Mucosa of stomach (tissue), 1 donor: ENCODE measurements at regions not wholly inside any gene's neighbourhood (a gene's known extent, or its start where the extent isn't known, plus 50 kb on each side); places are given as distances from the start of the nearest gene placed in this dataset.

Experiments used
- H3K27me3 ChIP-seq: one replicate; pipeline ENCODE4 v1.7.0; 2013; ENCODE audit warnings: mild to moderate bottlenecking, low read length; ENCODE audit not compliant: control insufficient read depth, insufficient read depth
- H3K36me3 ChIP-seq: one replicate; pipeline ENCODE4 v1.7.0; 2013; ENCODE audit warnings: low read length; ENCODE audit not compliant: control insufficient read depth, insufficient read depth
- H3K4me1 ChIP-seq: one replicate; pipeline ENCODE4 v1.7.0; 2013; ENCODE audit warnings: mild to moderate bottlenecking, low read length; ENCODE audit not compliant: control insufficient read depth, insufficient read depth
- H3K4me3 ChIP-seq: one replicate; pipeline ENCODE4 v1.7.0; 2013; ENCODE audit warnings: low read length
- H3K9ac ChIP-seq: one replicate; pipeline ENCODE4 v1.7.0; 2013; ENCODE audit warnings: mild to moderate bottlenecking, low read length, moderate library complexity
- H3K9me3 ChIP-seq: one replicate; pipeline ENCODE4 v1.7.0; 2013; ENCODE audit warnings: mild to moderate bottlenecking, low read length, moderate library complexity; ENCODE audit not compliant: control insufficient read depth
- donor health status: Pancreatic carcinoma.

DNA sequence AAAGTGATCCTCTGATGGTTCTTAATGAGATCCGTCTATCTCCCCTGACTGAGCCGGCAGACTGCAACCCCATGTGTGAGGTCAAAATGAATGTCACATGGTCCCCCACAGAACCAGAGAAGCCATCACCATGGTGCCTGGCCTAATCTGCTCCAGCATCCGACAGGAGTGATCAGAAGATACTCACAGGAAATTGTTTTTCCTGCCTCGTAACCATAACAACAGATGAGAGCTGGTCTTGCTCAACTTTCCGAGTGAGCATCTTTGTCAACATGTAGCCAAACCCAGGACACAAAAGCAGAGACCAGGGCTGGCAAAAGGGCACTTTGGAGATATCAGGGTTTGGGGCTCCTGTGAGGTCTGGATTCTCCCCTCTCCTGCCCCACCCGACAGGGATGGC is 72.1 kb upstream of the C14orf180 start:
- Histone ChIP-seq H3K4me3 (no peak overlapping the region), H3K27me3 (no peaks in the 10 kb centered on the region), H3K9ac (no peak overlapping the region), H3K4me1 (no peaks in the 10 kb centered on the region), H3K9me3 (no peaks in the 10 kb centered on the region), H3K36me3 (no peaks in the 10 kb centered on the region)

DNA sequence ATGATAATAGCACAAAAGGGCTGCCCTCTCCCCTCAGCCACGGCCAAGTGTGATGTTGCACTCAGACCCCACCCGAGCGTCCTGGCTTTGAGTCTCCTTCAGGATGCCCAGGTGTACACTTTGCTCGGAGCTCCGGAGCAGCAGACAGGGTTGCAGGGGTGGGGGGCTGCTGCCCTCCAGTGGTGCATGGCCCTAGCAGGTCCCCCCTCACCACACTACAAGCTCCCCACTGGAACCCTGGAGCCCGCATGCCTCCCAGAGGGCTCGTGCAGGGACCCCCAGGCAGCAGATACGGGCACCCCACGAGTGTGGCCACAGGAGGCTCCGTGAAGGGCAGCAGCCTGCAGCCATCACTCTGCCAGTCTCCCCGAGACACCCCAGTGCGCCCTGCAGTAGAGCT is 69.9 kb upstream of the C14orf180 start:
- no peak overlapping the region for H3K4me3 ChIP-seq
- no peaks in the 10 kb centered on the region for H3K36me3 ChIP-seq
- no peaks in the 10 kb centered on the region for H3K27me3 ChIP-seq
- no peak overlapping the region for H3K9ac ChIP-seq
- no peaks in the 10 kb centered on the region for H3K9me3 ChIP-seq
- H3K4me1 ChIP-seq = no peaks in the 10 kb centered on the region

DNA sequence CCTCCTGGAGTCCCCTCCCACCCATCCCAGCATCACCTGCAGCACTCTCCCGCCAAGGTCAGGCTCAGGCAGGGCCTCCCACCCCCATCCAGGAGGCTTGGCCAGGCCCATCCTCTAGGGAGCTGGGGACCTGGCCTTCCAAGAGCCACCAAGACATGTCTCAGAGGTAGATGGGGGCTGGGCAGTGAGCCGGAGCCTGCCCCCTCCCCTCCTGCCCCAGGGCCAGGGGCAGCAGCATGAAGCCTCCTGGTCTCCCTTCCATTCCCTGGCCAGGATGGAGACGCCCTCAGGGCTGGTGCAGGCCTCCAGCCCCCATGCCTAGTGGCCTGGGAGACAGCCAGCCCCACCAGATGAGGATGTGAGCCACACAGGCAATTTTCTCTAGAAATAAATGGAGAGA is 69.3 kb upstream of the C14orf180 start:
- H3K9ac ChIP-seq = no peak overlapping the region
- H3K9me3 ChIP-seq = no peaks in the 10 kb centered on the region
- no peaks in the 10 kb centered on the region for H3K4me1 ChIP-seq
- no peaks in the 10 kb centered on the region for H3K36me3 ChIP-seq
- no peaks in the 10 kb centered on the region for H3K27me3 ChIP-seq
- no peak overlapping the region for H3K4me3 ChIP-seq

DNA sequence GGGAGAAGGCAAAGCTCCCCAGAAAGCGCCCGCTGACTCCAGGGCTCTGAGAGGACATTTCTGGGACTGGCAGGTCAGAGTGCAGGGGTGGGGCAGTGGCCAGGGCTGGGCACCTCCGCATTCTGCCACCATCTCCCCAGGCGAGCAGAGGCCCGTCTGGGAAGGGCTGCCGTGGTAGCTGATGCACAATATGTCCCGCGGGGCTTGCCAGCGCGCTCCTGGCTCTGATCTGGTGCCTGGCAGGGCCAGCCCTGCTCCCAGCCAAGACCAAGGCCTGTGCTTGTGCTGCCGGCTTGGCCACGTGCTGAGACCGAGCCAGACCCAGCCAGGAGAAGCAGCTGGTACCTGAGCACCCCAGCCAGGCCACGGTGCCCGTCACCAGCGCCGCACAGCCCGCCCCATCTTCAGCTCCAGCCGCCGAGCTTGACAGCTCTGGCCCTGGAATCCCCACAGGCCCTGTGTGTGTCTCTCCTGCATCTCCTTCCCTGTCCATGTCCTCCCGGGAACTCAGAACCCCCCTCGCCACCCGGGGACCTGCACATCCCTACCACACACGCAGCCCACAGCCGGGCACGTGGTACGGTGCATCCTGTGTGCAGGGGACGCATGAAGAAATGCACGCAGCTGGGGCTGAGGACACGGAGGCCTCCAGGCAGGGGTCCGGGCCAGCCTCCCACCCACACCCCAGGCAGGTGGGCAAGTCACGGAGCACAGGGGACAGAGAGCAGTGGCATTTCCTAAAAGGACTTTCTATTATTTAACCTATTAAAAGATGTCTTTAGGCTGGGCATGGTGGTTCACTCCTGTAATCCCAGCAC is 68.6 kb upstream of the C14orf180 start:
- no peak overlapping the region for H3K9ac ChIP-seq
- H3K27me3 ChIP-seq = no peaks in the 10 kb centered on the region
- H3K4me1 ChIP-seq = no peaks in the 10 kb centered on the region

DNA sequence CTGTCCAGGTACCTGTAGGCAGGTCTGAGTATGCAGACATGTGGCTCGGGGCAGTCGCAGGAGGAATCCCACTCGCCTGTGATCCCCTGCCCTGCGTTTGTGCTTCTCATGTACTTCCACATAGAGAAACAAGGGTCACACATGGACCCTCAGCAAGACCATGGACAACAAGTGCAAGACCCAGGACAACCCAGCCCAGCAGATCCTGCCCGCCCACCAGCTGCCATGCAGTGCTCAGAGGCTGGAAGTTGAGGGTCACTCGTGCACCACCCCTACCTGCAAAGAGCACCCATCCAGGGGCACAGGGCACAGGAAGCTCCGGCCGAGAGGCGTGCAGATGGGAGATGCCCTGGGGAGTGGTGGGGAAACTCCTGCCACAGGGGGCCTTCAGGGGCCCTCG is 67.5 kb upstream of the C14orf180 start:
- Histone ChIP-seq H3K36me3 (no peaks in the 10 kb centered on the region), H3K4me3 (no peak overlapping the region), H3K9ac (no peak overlapping the region), H3K4me1 (no peaks in the 10 kb centered on the region), H3K9me3 (no peaks in the 10 kb centered on the region), H3K27me3 (no peaks in the 10 kb centered on the region)

More for the DNA sequence above, 68.6 kb upstream of the C14orf180 start:
- H3K36me3 ChIP-seq = no peaks in the 10 kb centered on the region
- no peaks in the 10 kb centered on the region for H3K9me3 ChIP-seq
- H3K4me3 ChIP-seq = no peak overlapping the region

DNA sequence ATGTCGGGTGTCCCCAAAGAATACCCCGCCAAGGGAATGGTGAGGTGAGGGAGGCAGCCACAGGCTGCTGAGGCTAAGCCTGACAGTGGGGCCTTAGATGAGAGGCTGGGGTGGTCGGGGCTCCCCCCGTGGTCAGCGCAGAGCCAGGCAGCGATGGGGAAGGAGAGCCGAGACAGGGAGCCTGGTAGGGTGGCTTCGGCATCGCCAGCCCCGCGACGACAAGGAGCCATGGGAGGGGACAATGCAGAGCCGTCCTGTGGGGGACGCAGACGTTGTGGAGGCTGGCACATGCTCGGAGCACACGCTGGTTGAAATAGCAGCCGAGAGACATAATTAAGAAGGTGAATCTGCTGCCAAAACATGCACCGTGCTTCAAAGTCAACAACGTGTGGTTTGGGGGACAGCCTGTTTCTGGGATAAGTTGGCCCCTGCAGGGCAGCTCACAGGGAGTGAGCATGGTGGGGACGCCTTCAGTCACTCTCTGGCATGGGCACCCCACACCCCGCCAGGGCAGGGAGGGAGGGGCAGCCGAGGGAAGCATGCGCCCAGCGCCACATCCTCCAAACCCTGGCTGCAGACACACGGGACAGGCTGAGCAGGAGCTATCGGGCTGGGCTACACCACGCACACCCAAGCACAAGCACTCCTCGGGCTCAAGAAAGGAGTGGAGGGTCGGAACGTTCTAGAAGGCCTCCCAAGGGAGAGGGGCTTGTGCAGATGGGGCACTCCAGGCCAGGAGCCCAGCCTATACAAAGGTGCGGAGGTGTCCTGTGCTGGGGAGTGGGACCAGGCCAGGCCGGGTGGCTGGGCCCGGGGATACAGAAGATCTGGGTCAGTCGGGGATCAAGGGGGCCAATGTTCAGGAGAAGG is 66.6 kb upstream of the C14orf180 start:
- Histone ChIP-seq H3K36me3 (no peaks in the 10 kb centered on the region), H3K4me3 (no peak overlapping the region), H3K9me3 (no peaks in the 10 kb centered on the region), H3K4me1 (no peaks in the 10 kb centered on the region), H3K9ac (no peak overlapping the region), H3K27me3 (no peaks in the 10 kb centered on the region)

DNA sequence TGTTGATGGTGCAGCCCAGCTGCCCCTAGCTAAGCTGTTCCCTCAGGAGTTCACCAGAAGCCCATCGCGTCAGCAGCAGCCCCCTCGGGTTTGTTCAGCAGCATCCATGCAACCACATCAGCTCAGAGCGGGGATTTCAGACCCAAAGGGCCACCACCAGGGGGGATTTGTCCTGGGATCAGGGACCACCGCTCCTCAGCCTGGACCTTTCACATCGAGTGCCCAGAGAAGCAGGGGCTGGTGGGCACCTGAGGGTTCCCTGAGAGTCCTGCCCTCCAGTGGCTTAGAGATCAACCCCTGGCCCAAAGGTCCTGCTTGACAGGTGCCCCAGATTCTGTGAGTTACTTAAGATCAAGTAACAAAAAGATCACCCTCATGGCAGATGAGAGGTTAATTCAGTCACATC is 65.9 kb upstream of the C14orf180 start:
- Histone ChIP-seq H3K4me3 (no peak overlapping the region), H3K36me3 (no peaks in the 10 kb centered on the region), H3K9ac (no peak overlapping the region), H3K27me3 (no peaks in the 10 kb centered on the region), H3K9me3 (no peaks in the 10 kb centered on the region), H3K4me1 (no peaks in the 10 kb centered on the region)

DNA sequence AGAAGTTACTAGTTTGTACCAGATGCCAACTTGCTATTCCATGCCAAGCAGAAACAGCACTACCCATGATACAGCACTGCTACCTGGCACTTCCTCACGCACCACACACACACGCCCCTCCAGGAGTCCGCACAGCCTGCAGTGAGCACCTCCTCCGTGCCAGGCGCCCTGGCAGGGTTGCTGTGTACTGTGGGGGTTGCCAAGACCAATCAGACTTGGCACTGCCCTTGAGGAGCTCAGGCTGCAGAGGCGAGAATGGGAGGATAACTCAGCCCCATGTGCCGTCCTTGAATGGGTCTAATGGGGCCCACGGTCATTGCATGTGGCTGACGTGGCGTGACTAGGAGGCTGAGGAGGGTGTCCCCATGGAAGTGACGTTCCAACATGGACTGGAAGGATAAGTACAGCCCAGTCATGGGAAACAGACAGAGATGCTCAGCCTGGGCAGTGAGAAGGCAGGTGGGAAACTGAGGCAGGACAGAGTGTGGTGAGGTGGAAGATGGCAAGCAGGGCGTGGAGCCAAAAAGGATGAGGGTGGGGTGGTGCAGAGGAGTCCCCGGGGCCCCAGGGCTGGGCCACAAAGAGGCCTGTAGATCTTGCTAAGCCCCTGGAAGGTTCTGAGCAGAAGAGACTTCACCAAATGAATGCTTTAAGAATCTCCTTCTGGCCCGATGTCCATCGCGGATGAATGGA is 65.3 kb upstream of the C14orf180 start:
- no peaks in the 10 kb centered on the region for H3K9me3 ChIP-seq
- H3K27me3 ChIP-seq = no peaks in the 10 kb centered on the region

DNA sequence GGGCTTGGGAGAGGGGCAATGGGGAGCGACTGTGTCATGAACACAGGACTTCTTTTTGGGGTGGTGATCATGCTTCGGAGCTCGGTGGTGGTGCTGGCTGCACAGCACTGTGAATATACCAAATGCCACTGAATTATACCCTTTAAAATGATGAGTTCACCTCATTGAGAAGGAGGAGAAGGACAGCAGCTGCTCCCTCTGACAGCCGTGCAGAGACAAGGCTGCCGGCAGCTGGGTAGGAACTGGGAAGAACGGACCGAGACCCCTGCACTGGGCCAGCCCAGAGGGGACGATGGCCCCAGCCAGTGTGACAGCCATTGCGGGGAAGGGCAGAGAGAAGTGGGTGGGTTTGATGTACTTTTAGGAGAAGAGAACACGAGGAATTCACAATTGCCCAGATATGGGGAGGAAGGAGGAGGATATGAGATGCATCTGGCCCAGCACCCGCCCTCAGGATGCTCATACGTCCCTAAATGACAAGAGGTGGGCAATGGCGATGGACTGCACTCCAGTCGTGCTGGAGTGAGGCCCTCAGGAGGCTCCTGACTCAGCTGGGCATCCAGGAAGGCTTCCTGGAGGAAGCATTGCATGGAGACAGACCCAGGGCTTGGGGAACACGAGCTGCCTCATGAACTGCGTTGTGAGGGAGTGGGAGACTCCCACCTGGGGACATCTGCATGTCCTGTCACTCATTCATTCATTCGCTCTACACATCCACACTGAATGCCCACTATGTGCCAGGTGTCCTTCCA is 64.3 kb upstream of the C14orf180 start:
- H3K9me3 ChIP-seq = no peaks in the 10 kb centered on the region
- no peaks in the 10 kb centered on the region for H3K4me1 ChIP-seq
- no peaks in the 10 kb centered on the region for H3K36me3 ChIP-seq
- no peak overlapping the region for H3K4me3 ChIP-seq
- H3K9ac ChIP-seq = no peak overlapping the region
- no peaks in the 10 kb centered on the region for H3K27me3 ChIP-seq

More for the DNA sequence above, 65.3 kb upstream of the C14orf180 start:
- no peaks in the 10 kb centered on the region for H3K36me3 ChIP-seq
- H3K4me3 ChIP-seq = no peak overlapping the region
- H3K9ac ChIP-seq = no peak overlapping the region
- no peaks in the 10 kb centered on the region for H3K4me1 ChIP-seq

DNA sequence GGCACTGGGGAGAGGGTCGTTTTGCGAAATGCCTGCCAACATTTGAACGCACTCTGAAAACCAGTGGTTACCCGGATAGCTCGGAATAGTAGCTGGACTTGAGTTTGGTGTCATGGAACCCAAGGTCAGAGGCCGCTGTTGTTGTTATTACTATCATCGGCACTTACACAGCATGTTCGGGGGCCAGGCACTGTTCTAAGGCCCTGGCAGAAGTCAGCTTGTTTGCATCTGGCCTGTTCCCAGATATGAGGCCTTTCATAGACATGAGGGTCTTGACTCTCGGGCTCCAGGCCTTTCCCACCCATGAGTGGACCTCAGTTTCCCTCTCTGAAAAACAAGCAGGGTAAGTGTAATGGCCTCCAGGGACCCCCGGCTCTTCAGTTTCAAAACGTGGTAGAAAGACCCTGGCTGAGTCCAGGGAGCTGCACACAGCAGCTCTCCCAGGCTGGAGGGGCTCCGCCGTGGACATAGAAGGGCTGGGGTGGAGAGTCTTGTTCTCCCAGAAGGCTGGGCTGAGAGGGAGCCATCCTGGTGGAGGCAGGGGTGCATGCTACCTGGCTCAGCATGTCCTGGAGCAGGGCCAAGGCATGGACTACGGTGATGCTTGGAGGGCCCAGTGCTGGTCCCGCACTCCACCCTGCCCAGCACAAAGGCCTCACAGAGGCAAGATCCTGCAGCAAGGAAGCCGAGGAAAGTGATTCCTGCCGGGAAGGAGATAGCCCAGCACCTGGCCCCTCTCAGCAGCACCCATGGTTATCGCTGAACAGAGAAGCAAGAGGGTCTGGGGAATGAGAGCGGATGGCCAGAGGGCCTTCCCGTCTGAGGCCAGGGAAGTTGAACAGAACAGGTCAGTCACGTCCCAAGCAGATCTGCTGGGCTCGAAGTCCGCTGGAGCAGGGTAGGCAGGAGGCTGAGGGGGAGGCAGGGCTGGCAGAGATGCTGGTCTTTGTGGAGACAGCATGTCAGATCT is 63.5 kb upstream of the C14orf180 start:
- Histone ChIP-seq H3K36me3 (no peaks in the 10 kb centered on the region), H3K9ac (no peak overlapping the region), H3K4me1 (no peaks in the 10 kb centered on the region), H3K27me3 (no peaks in the 10 kb centered on the region), H3K9me3 (no peaks in the 10 kb centered on the region), H3K4me3 (no peak overlapping the region)

DNA sequence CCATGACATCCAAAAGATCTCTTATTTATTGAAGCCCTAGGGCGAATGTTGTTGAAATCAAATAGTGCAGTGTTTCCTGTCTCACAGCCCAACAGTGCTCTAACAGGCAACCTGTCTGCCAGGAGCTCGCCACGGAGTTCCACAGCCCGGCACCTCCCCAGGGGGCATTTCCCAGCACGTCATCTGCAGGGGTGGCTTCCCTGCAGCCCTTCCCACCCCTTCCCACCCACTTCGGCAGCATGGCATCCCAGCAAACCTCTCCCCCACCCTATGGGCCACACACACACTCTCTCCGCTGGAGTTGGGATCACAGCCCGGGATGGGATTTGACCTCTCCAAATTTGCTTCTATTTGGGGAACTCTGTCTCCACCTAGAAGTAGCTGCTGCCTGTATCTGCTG is 62.7 kb upstream of the C14orf180 start:
- Histone ChIP-seq H3K4me1 (no peaks in the 10 kb centered on the region), H3K4me3 (no peak overlapping the region), H3K27me3 (no peaks in the 10 kb centered on the region), H3K9ac (no peak overlapping the region), H3K36me3 (no peaks in the 10 kb centered on the region), H3K9me3 (no peaks in the 10 kb centered on the region)
